DND-41 (cell line): ENCODE measurements at regions not wholly inside any gene's neighbourhood (a gene's known extent, or its start where the extent isn't known, plus 50 kb on each side); places are given as distances from the start of the nearest gene placed in this dataset.

Source experiments
- EZH2 ChIP-seq: IDR thresholded peaks from 3 replicates; pipeline ENCODE4 v1.6.1; 2012; ENCODE audit warnings: borderline replicate concordance, low read depth, mild to moderate bottlenecking, moderate library complexity, low read length, inconsistent platforms; ENCODE audit not compliant: severe bottlenecking
- TF ChIP-seq, protein P1 (sequence below): IDR thresholded peaks from 2 replicates; pipeline ENCODE4 v1.5.1; 2012; ENCODE audit warnings: borderline replicate concordance, low read length, moderate library complexity, mild to moderate bottlenecking; ENCODE audit not compliant: poor library complexity, severe bottlenecking; ENCODE audit errors: extremely low read depth

- TF ChIP-seq, protein P1, sequence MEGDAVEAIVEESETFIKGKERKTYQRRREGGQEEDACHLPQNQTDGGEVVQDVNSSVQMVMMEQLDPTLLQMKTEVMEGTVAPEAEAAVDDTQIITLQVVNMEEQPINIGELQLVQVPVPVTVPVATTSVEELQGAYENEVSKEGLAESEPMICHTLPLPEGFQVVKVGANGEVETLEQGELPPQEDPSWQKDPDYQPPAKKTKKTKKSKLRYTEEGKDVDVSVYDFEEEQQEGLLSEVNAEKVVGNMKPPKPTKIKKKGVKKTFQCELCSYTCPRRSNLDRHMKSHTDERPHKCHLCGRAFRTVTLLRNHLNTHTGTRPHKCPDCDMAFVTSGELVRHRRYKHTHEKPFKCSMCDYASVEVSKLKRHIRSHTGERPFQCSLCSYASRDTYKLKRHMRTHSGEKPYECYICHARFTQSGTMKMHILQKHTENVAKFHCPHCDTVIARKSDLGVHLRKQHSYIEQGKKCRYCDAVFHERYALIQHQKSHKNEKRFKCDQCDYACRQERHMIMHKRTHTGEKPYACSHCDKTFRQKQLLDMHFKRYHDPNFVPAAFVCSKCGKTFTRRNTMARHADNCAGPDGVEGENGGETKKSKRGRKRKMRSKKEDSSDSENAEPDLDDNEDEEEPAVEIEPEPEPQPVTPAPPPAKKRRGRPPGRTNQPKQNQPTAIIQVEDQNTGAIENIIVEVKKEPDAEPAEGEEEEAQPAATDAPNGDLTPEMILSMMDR, result no peak
- TF ChIP-seq EZH2, result no peak
Measured at GRCh38 chr15:39413558-39413957, 167.3 kb upstream of the THBS1 start.
